IPS DF 19.7 (cell line): ENCODE measurements at regions not wholly inside any gene's neighbourhood (a gene's known extent, or its start where the extent isn't known, plus 50 kb on each side); places are given as distances from the start of the nearest gene placed in this dataset.
"Not testable (repeated sequence)": the region's sequence is repeated elsewhere in the genome, so short reads cannot be mapped to it uniquely, and the experiment has no call there.

Experiments used
- DNase-seq: peaks from one replicate; pipeline ENCODE4 v3.0.0-alpha.2; 2013; ENCODE audit warnings: low read depth, low spot score

GRCh38 chr6:103674790-103675189, 1184.9 kb downstream of the HACE1 start:
- DNase-seq: no peak

DNA sequence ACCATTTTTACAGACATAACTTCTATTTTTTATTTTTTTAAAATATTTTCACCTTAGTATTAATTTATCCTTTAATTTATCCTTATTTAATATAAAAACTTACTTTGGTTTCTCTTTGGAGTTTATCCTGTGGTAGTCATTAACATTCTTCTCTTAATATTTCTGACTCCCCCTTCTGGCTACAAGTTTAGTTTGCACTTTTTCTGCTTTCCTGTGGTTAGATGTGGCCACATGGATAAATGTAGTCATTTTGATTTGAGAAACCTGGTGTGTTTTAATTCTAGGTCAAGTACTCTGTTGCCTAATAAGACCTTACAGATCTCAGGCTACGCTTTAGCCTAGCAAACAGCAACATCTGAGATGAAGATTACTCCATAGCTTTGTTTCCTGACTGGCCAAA, 1187.5 kb downstream of the HACE1 start:
- DNase-seq: no peak

GRCh38 chr6:103629613-103630012, 1230.1 kb downstream of the HACE1 start:
- no peak for DNase-seq

DNA sequence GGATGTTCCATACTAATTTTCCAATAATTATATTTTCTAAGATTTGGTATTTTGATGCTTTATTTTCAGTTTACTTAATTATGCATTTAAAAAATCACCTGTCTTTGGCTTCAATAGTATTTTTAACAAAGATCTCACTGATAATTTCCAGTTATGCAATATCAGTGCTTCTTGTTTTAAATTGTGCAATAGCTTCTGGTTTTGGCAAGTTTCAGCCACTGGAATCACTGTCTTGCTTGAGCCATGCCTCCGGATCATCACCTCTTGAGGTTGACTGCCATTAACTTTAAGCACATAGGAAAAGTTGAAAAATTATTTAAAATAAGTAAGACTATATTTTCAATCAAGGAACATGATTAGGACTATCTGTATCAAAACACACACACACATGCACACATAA, 1242.1 kb downstream of the HACE1 start:
- DNase-seq: no peak

GRCh38 chr6:103587722-103588121, 1272.0 kb downstream of the HACE1 start:
- no peak for DNase-seq

DNA sequence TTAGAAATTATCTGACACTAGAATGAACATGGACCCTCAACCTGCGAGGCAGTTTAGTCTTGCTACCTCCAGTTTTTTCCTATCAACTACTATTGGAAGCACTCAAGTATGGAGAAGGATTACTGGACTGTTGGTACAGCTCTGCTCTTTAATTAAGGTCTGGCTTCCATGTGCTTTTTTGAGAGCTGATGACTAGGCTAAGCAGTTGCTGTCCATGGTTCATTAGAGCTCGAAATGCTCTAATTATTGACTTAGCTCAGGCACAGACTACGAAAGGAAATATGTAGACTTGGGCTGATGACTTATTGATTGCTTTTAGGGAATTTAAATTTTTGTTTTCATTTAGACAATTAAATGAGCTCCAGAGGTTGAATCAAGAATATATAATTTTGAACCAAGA, 1281.6 kb downstream of the HACE1 start:
- no peak for DNase-seq

- no peak for DNase-seq
Measured at GRCh38 chr6:103570431-103570830, 1289.3 kb downstream of the HACE1 start.

- no peak for DNase-seq
Measured at GRCh38 chr6:103554911-103555310, 1304.8 kb downstream of the HACE1 start.

DNA sequence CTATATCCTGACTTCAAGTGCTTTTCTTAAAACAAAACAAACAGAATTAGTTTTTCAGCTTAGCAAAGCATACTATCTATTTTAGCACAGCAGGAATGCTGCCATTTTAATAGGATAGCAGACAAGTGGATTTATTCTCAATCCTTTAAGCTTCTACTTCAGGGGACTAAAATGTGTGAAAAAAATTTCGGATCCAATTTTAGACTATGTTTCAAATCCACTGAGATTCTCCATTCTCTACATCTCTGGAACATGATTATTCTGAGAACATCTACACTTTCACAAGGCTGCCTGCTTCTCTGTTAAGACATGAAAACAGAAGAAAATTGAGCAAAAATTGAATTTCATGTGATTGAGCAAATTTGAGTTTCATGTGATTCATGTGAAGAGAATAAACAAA, 1321.3 kb downstream of the HACE1 start:
- no peak for DNase-seq

- DNase-seq: no peak
Measured at GRCh38 chr6:103534814-103535213, 1324.9 kb downstream of the HACE1 start.

DNA sequence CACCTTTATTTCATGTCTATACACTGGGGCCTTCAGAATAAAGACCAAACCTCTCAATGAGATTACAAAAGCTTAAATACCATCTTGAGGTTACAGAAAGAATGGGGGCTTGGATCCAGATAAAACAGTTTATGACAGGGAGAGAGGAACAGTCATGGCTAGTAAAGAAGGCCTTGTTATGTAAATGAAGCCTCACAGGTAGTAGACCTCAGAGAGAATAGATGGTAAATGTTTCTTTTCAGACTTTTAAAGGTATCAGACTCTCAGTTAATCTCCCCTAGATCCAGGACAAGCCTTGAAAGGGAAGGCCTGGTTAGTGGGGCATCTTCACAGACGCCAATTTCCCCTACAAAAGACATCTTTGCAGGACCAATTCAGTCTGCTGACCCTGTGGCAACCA, 1325.6 kb downstream of the HACE1 start:
- DNase-seq: no peak

DNA sequence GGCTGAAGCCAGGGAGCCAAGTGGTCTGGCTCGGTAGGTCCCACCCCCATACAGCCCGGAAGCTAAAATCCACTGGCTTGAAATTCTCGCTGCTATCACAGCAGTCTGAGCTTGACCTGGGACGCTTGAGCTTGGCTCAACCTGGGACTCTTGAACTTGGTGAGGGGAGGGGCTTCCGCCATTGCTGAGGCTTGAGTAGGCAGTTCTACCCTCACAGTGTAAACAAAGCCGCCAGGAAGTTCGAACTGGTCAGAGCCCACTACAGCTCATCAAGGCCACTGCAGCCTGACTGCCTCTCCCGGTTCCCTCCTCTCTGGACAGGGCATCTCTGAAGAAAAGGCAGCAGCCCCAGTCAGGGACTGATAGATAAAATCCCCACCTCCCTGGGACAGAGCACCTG, 1337.7 kb downstream of the HACE1 start:
- DNase-seq: no peak

DNA sequence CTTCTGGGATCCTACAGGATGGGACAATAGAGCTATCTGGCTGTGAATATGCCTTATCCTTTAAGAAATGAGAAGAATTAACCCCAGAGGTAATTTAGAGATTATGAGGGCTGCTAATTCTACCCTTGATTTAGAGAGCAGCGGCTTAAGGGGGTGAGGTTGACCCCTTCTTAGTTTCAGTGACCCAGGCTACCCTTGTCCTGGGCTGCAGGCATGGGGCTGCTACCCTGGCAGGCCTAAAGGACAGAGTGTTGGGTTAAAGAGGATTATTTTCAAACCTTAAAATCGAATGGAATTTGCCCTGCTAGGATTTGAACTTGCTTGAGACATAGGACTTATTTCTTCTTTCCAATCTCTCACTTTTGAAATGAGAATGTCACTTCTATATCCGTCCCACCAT, 1343.4 kb downstream of the HACE1 start:
- DNase-seq: no peak

GRCh38 chr6:103507052-103507451, 1352.7 kb downstream of the HACE1 start:
- no peak for DNase-seq

DNA sequence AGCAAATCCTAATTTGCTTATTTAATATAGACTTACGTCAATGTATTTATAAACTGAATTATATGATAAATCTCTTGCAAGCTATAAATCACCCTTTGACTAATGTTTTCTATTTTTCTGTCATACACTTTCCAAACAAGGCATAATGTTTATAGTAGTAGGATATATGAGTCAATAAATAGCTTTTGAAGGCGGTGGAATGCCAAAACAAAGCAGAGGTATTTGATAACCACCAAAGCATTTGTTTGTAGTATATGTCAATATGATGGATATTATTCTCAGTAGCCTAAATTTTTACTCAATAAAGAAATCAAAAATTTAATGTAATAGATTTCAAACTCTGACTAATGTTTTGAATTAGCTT, 1354.6 kb downstream of the HACE1 start:
- DNase-seq: no peak

- no peak for DNase-seq
Measured at GRCh38 chr6:103504501-103505154, 1355.1 kb downstream of the HACE1 start.

DNA sequence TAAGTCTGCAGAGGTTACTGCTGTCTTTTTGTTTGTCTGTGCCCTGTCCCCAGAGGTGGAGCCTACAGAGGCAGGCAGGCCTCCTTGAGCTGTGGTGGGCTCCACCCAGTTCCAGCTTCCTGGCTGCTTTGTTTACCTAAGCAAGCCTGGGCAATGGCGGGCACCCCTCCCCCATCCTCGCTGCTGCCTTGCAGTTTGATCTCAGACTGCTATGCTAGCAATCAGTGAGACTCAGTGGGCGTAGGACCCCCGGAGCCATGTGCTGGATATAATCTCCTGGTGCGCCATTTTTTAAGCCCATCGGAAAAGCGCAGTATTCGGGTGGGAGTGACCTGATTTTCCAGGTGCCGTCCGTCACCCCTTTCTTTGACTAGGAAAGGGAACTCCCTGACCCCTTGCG, 1363.1 kb downstream of the HACE1 start:
- not testable (repeated sequence) for DNase-seq

DNA sequence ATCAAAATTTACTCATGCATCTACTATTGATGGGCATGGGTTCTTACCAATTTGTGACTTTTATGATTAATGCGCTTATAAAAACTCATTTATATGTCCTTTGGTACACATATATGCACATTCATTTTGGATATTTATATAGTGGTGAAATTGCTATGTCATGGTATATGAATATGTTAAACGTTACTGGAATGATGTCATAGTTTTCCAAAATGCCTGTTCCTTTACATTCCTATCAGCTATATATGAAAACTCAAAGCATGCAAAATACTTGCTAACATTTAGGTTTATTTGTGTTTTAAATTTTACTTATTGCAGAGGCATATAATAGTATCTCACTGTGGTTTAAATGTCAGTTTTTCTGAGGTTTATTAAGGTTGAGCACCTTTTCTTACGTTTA, 1403.1 kb downstream of the HACE1 start:
- no peak for DNase-seq

DNA sequence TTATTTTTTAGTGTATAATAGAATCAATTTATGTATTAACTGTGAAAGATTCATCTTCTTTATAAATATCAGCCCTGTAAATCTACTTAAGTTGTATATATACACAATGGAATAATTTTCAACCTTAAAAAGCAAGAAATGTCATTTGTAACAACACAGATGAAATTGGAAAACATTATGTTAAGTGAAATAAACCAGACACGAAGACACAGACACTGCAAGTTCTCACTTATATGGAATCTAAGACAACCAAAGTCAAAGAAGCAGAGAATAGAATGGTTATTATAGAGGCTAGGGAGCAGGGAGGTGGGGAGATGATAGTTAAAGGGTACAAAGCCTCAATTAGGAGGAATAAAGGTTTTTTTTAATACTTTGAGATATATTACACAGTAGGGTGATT, 1404.4 kb downstream of the HACE1 start:
- no peak for DNase-seq

GRCh38 chr6:103409475-103409874, 1450.2 kb downstream of the HACE1 start:
- DNase-seq: no peak

GRCh38 chr6:103405321-103405720, 1454.4 kb downstream of the HACE1 start:
- peak; percentile 17 for DNase-seq

GRCh38 chr6:103404799-103405198, 1454.9 kb downstream of the HACE1 start:
- no peak for DNase-seq

DNA sequence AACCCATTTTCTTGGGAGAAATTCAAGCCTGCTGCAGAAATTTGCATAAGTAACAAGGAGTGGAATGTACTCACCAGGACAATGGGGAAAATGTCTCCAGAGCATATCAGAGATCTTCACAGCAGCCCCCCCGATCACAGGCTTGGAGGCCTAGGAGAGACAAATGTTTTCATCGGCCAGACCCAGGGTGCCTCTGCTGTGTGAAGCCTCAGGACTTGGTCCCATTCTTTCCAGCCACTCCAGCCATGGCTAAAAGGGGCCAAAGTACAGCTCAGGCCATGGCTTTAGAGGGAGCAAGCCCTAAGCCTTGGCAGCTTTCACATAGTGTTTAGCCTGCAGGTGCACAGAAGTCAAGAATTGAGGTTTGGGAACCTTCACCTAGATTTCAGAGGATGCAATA, 1463.0 kb downstream of the HACE1 start:
- no peak for DNase-seq

GRCh38 chr6:103379272-103379671, 1480.4 kb downstream of the HACE1 start:
- no peak for DNase-seq
